Erythroblast (primary cell): ENCODE measurements at regions not wholly inside any gene's neighbourhood (a gene's known extent, or its start where the extent isn't known, plus 50 kb on each side); places are given as distances from the start of the nearest gene placed in this dataset.

Source experiments
- GATA1 ChIP-seq: IDR thresholded peaks from 2 replicates; pipeline ENCODE4 v1.6.1; 2011; ENCODE audit warnings: low read depth, mild to moderate bottlenecking, control low read depth, low read length, moderate library complexity
- POLR2A ChIP-seq: IDR thresholded peaks from 2 replicates; pipeline ENCODE4 v1.6.1; 2011; ENCODE audit warnings: mild to moderate bottlenecking, low read length

DNA sequence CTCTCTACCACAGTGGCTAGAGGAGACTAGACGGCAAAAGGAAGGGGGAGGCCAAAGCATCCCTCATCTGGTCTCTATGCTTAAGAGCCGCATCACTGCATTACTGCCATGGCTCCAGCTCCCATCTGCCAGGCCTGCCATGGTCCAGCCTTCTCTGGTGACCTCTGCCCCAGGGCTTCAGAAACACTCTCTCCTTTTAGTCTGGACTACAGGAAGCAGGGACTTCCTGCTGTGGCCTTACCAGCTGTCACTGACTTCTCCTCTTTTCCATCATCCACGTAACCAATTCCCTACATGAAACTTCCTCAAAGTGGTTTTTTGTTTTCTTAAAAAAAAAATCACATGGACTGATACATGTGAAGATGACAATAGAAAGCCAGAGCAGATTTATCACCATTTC, 323.1 kb upstream of the NFIA start:
- no peak for TF ChIP-seq POLR2A
- no peak for TF ChIP-seq GATA1
